Adrenal gland (tissue), 5 donors: ENCODE measurements at regions not wholly inside any gene's neighbourhood (a gene's known extent, or its start where the extent isn't known, plus 50 kb on each side); places are given as distances from the start of the nearest gene placed in this dataset.

Experiments used
- CTCF ChIP-seq, 6 experiments: fragments of 450-650 bp in 4 of 6; fragments of 200-600 bp in 2 of 6; sonication (generic) in 1 of 6; IDR thresholded peaks; 1 replicate in 5 of 6; 2 replicates in 1 of 6; pipeline versions ENCODE4 v1.5.1 to v1.8.0; 2016 to 2021; ENCODE audit warnings: antibody characterized with exemption in 6 of 6, mild to moderate bottlenecking in 2 of 6, moderate library complexity in 1 of 6
- POLR2A ChIP-seq, 2 donors: fragments of 450-650 bp; IDR thresholded peaks; one replicate each; pipeline ENCODE4 v1.6.1; 2017; ENCODE audit warnings: antibody characterized with exemption in 2 of 2, mild to moderate bottlenecking in 2 of 2, moderate library complexity in 1 of 2
- donor health status: DM: no; HTN: no; CAD: no.

GRCh38 chr12:30570211-30570890, 125.3 kb downstream of the IPO8 start:
- TF ChIP-seq CTCF (IDR thresholded peaks at IDR 0.05) (no peak), POLR2A (IDR thresholded peaks at IDR 0.05) (no peak)
